Right kidney (tissue), 1 donor: ENCODE measurements at regions not wholly inside any gene's neighbourhood (a gene's known extent, or its start where the extent isn't known, plus 50 kb on each side); places are given as distances from the start of the nearest gene placed in this dataset.

Experiments
- DNase-seq: peaks from one replicate; pipeline ENCODE4 v3.0.0-alpha.2; 2016

GRCh38 chr6:40743690-40744446 lies 156.7 kb upstream of the LRFN2 start:
- no peak for DNase-seq

DNA sequence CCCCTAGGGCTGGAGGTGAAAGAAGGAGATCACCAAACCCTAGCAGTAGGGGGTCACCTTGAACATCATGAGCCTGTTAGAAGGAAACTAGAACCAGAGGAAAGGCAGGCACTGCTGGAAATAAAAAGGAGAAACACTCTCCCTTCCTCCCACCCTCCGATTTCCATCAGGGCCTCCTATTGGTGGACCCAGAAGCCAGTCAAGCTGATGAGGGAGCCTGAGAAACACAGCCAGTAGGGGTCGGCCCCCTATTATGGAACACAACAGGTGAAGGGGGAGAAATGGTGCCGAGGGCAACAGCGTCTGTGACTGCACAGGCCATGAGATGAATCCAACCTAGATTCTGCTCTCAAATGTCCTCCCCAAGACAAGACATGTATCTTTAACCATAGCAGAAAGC lies 156.1 kb upstream of the LRFN2 start:
- no peak for DNase-seq

- no peak for DNase-seq
Observed at GRCh38 chr6:40740518-40740917, 153.4 kb upstream of the LRFN2 start.

- DNase-seq, result no peak
Observed at GRCh38 chr6:40738551-40739193, 151.5 kb upstream of the LRFN2 start.

DNA sequence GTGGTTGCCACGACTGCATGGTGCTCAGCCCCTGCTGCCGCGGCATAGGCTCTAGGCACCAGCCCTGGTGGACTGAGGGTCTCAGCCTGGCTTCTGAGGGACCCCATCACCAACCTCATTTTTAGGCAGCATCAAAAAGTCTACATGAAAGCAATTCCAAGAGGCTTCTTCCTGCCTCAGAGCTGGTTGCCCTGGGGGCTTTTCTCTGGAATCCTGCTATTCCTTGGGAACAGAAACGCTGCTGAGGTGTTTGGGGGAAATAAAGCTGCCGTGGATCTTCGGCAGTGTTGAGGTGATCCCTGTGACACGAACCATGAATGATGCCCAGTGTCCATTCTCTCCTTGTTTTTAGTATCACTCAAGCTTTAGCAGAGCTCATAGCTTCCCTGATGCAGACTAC lies 148.4 kb upstream of the LRFN2 start:
- no peak for DNase-seq

GRCh38 chr6:40735121-40735520 lies 148.0 kb upstream of the LRFN2 start:
- DNase-seq, result no peak

DNA sequence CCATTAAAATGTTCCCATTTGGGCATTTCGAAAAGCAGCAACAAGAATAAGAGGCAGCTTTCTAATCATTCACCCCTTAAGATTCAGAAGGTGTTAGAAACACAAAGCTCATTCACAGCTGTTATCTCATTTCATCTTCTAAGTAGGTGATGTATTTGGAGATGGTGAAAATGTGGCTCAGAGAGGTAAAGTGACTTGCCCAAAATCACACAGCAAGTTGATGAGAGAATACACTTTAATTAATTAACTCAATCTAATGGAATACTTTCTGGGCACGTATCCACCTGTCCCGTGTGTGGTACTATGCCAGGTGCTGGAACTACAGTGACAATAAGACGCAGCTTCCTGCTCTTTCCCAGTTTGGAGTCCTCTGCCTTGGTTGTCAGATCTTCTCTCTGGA lies 147.4 kb upstream of the LRFN2 start:
- no peak for DNase-seq

DNA sequence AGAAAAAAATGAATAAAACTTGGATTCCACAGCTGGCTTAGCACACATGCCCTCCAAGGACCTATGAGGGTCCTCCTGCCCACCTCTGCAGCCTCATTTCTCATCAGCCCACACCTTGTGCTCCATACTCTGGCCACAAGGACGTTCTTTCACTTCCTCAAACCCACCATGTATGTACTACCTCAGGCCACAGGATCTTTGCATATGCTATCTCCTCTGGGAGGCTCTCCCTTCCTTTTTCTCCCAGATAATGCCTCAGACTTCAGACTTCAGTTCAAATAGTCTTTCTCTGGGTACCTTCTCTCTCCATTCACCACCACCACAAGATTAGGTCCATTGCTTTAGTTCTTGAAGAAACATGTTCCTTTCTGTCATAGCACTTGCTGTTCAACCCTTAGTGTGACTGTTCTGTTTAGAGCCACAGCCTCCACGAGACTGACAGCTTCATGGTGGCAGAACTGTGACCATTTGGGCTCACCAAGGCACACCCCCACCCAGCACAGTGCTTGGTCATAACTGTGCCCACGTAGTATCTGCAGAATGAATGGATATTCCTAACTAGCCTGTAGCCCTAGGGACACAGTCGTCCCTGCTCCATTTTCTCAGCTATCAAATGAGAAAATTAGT lies 146.7 kb upstream of the LRFN2 start:
- no peak for DNase-seq

- no peak for DNase-seq
Observed at GRCh38 chr6:40733290-40733689, 146.1 kb upstream of the LRFN2 start.

GRCh38 chr6:40732878-40733277 lies 145.7 kb upstream of the LRFN2 start:
- no peak for DNase-seq

GRCh38 chr6:40728643-40729042 lies 141.5 kb upstream of the LRFN2 start:
- no peak for DNase-seq

- no peak for DNase-seq
Observed at GRCh38 chr6:40727271-40727670, 140.1 kb upstream of the LRFN2 start.

DNA sequence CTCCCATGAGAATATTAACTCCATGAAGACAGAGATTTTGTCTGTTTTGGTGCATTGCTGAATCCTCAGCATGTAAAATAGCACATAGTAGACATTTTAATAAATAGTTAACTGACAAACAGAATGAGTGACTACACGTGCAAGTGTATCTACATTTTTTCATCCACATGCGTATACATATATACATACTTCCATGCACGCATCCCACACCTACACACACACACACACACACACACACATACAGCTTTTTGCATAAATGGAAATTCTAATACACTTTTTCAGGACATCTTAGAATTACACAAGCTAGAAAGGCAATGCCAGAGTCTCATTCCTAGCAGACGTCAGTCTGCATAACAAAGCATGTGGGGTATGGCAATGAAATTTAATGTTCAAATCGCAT lies 139.7 kb upstream of the LRFN2 start:
- DNase-seq, result no peak

DNA sequence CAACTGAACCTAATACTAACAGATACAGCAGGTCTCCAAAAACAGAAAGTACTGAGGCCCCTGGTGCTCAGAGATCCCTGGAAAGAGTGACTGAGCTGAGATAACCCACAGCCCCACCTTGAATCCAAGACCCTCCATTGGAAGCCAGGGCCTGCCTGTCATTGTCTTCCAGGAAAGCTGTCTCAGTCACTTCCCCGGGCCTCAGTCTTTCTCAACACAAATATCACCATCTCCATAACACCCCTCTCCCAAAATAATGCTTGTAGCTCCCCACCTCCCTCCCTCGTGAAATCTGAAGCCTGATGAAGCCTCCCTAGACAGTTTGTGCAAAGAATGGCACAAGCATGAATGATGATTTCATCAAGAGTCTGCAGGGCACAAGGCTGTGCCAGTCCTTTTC lies 138.2 kb upstream of the LRFN2 start:
- DNase-seq, result no peak

GRCh38 chr6:40724886-40725285 lies 137.7 kb upstream of the LRFN2 start:
- no peak for DNase-seq

DNA sequence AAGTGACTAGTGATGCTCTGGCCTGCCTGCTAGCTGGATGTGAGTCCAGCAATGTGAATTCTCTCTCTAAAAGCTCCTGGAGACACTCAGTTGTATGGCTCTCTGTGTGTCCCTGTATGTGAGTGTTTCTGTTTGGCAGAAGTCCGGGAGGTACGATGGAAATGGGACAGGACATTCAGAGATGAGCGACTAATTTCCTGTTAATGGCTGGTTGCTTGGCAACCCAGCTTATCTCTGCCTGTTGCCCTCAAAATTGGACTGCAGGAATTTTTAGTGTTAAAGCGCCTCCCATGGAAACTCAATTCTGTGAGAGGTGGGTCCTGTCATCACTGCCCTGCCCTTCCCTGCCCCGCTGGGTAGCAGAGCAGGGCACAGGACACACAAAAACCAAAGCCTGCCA lies 136.8 kb upstream of the LRFN2 start:
- no peak for DNase-seq

GRCh38 chr6:40722553-40723258 lies 135.5 kb upstream of the LRFN2 start:
- no peak for DNase-seq

DNA sequence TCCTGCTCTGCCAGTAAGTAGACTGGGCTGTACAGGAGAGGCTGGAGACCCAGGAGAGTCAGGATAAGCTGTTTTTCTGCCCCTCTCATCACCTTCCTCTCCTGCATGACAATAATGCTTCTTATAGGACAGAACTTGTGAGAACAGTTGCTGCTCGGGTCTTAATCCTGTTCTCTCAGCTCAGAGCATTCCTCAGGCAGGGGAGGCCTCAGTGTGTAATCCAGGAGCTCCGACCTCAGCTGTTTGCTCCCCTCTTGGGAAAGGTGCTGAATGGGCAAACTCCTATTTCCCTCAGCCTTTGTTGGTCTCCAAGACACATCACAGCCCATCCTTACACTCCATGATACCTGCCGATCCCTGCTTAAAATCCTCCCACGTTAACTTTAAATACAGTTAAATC lies 134.9 kb upstream of the LRFN2 start:
- no peak for DNase-seq

- no peak for DNase-seq
Observed at GRCh38 chr6:40721271-40721952, 134.2 kb upstream of the LRFN2 start.

DNA sequence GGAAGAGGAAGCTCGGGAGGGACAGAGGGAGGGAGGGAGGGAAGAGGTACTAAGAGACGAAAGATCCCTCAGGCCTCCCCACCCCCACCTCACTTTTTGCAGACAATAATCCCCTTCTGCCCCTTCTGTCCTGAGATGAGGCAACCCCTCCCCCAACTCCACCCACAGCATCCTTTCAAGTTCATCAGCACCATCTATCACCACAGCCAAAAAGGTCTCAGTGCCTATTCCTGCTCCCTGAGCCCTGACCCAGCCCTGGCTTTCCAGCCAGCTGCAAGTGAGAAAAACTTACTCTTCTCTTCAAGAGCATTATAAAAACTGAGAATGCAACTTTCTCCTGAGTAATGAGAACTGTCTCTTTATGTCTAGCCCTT lies 133.2 kb upstream of the LRFN2 start:
- no peak for DNase-seq

DNA sequence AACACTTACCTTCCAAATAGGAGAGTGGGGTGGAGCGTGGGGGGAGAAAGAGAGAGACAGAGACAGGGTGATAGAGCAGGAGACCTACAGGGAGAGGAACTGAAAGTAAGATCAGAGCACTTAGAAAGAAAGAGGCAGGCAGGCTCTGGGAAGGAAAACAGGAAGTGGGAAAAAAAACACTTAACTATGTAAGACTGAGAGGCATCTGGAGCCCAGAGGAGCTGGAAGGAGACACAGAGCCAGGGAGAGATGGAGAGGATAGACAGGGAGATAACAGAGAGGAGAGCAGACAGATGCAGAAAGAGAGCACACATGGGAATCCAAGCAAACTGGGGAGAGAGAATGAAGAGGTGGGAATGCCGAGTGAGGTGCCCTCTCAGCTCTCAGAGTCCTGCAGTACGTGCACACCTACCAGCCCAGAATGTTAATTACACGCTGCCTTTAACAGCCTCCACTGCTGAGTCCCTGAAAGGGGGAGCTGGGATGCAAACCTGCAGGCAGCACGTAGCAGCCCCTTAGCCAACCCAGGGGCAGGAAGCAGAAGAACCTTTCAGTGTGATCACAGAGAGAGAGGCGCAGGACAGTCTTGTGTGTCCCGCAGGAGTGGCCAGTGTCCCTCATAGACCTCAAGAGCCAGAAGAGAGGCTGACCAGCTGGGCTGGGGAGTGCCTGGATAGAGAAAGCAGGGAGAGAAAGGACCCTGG lies 132.7 kb upstream of the LRFN2 start:
- DNase-seq, result peak; percentile 62

GRCh38 chr6:40718401-40718800 lies 131.2 kb upstream of the LRFN2 start:
- DNase-seq, result no peak
